Epidermal melanocyte (primary cell): ENCODE measurements at regions not wholly inside any gene's neighbourhood (a gene's known extent, or its start where the extent isn't known, plus 50 kb on each side); places are given as distances from the start of the nearest gene placed in this dataset.

ENCODE experiments used
- DNase-seq: peaks from one replicate; pipeline ENCODE4 v3.0.0; 2011; ENCODE audit warnings: low spot score; ENCODE audit not compliant: insufficient read length

DNA sequence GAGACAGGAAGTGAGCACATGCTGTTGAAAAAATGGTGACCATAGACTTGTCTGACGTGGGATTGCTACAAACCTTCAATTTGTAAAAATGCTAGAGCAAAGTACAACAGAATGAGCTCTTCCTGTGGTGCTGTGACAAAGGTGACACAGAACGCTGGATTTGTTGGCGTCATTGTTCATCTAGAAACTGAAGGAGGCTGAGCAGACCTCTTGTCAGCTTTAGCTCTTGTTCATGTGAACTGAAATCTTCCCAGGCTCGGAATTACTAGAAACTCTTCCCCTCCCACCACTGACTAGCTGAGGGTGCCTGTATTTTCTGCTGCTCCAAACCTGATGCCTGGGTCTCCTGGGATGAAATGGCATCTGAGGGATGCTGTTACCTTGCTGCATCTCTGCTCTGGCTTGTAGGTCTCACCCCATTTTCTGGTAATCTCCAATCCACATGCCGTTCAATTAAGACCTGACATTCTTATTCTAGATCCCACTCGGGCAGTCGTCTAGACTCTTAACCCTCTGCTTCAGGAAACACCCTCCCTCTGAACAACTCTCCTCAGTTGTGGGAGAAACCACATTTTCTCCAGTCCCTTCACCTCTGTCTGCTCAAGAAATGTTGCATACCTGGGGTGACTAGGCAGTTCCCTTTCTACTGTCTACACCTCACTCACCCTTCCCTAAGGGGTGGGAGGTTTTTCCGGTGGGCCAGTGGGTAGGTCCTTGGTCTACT, 349.3 kb downstream of the CXCL12 start:
- no peak for DNase-seq

- no peak for DNase-seq
Measured at GRCh38 chr10:44034946-44035345, 350.0 kb downstream of the CXCL12 start.

DNA sequence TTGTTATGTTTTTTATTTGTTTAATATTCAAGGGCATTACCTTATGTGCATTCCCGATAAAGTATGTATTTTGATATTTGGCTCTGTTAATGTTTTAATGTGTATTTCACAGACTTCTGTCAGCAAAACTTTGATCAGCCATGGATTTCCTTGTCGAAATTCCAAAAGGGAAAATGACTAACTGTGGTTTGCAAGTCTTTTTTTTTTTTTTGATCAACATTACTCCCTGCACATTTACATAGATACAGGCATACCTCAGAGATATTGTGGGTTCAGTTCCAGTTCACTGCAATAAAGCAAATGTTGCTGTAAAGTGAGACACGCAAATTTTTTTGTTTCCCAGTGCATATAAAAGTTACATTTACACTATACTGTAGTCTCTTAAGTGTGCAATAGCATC, 351.9 kb downstream of the CXCL12 start:
- no peak for DNase-seq

DNA sequence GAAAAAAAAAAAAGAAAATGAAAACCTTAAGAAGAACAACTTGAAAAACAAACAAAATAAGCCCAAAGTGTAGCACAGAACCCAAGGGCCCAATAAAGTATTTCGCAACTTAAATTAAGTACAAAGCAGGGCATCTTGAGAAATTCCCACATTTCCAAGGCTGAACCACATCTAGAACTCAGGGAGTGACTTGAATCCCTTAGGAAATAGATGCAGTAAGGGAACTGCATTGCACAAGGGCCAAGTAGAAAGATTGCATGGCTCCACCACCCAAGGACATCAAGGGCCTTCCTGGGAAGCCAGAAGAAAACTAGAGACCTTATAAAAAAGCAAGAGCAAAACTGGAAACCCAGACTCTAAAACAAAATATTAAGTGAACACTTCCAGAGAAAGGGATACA, 352.7 kb downstream of the CXCL12 start:
- no peak for DNase-seq

DNA sequence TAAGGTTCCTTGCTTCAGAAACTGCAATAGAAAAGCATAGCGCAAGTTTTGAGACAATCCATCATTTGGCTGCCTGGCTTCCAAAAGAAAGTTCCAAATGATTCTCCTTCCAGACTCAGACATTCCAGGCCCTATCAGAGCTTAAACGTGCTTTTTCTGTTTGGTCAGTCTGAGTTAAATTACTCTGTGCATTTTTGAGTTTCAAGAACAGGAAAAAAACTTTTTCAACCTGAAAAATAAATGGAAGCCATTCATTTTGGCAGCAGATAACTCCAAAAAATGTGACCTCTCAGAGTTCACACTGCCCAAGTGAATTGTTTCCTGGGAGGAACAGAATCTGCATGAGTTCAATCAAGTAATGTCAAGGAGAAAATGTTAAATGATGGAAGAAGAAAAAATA, 354.2 kb downstream of the CXCL12 start:
- no peak for DNase-seq

DNA sequence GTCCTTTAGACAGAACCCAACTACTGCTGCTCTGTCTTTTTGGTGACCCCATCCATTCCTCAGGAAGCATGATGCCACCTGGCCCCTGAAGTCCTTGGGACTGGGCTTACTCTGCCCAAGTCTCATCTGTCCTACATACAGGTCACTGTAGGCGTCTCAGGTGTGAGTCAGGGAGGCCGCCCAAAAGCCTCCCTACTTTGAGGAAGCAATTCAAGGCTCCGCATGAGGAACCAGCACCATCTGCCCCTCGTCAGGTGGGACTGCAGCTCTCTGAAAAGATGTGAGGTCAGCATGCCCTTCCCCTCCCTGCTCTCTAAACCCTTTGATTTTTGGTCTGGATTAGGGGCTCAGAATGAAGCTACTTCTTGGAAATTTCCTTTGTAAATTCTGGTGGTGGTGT, 354.8 kb downstream of the CXCL12 start:
- DNase-seq: no peak

- no peak for DNase-seq
Measured at GRCh38 chr10:44028384-44029137, 356.3 kb downstream of the CXCL12 start.

GRCh38 chr10:44024356-44025116, 360.4 kb downstream of the CXCL12 start:
- no peak for DNase-seq

GRCh38 chr10:44023517-44023916, 361.4 kb downstream of the CXCL12 start:
- DNase-seq: no peak

GRCh38 chr10:44022203-44022602, 362.7 kb downstream of the CXCL12 start:
- DNase-seq: no peak

DNA sequence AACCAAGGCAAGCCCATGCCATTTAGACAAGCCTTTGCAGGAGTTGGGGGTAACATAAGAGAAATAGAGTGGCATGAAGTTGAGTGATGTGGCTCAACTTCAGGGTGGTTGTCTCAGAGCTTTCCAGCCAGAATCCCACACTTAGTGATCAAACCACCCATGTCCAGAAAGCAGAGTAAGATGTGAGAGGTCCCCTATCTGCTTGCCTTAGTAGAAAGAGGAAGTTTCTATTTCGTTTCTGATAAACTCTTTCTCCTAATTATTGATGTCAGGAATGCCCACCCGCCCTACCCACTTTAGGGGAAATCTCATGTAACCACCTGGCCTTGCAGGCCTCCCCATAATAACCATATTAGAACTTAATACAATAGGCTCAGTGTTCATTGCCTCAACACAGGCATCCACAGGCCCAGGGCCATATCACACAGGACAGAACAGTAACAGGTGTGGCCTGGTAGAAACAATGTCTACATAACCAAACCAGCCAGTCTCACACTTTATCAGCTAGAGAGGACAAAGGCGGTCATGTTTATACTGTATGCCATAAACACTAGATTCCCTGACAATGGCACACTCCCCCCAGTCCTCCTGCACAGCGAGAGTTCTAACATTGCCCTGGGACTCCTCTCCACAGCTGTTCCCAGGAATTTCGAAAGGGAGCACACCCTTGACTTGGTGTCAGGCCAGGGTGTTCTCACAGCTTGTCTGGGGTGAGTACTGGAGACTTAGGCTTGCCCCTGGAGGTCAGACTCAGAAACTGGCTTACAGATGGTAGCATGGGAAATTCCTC, 364.4 kb downstream of the CXCL12 start:
- no peak for DNase-seq

DNA sequence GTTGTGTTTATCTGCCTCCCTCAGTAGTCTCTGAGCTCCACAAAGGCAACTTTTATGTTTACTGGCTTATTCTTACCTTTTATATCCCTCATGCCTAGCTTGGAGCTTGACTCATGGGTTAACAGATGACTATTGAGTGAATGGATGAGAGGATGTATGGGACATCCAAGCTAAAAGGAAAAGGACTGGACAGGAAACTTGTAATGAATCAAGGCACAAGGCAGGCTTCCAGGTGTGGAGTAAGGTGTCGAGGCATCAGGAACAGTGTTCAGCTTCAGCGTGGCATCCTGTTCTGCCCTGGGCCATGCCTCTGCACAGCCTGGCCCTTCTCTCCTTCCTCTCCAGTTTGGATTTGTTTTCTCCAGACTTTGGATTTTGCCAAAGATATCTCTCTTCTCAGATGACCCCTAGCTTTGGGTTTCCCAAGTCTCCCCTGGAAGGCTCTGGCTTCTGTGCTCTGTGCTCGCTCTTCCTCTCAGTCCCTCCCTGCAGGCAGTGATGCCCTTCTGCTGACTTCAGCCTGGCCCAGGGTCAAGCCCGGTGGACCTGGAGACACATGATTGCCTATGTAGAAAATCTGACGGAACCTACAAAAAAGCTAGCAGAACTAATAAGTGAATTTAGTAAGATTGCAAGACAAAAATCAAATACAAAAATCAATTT, 367.3 kb downstream of the CXCL12 start:
- DNase-seq: no peak

DNA sequence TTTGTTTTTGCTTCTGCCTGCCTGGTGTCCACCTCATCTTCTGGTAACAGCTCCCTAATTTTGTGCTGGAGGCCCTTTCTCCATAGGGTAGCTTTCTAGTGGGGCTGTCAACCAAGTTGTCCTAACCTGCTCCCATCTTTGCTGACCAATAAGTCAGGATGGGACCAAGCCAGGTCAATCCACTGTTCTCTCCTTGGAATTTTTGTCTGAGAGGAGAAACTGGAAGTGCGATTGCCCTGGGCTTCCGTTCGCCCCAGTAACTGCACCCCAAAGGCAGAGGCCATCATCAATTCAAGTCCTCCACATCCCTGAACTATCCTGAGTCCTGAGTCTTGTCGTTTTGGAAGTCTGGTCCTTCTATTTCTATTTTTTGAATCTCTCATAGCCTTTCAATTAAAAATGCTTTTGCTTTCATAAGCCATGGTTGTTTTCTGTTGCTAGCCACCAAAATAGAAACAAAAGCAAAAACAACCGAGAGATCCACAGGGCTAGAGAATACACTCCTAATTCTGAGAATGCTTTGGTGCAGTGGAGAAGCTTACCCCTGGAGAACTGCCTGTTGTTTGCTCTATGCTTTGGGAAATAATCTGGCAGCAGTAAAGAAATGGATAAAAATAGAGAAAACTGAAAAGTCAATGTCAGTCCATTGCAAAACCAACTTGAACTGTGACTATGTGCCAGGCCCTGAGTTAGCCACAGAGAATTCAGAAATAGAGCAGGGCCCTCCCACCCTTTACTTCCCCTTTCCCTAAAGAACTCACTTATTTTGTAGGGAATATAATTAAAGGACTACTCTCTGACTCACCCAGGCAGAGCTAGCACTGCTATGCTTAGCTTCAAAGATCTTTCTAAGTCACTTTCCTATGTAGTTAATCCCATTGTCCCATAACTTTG, 368.1 kb downstream of the CXCL12 start:
- no peak for DNase-seq

GRCh38 chr10:44015702-44016500, 367.2 kb upstream of the ZNF32 start:
- DNase-seq: no peak

DNA sequence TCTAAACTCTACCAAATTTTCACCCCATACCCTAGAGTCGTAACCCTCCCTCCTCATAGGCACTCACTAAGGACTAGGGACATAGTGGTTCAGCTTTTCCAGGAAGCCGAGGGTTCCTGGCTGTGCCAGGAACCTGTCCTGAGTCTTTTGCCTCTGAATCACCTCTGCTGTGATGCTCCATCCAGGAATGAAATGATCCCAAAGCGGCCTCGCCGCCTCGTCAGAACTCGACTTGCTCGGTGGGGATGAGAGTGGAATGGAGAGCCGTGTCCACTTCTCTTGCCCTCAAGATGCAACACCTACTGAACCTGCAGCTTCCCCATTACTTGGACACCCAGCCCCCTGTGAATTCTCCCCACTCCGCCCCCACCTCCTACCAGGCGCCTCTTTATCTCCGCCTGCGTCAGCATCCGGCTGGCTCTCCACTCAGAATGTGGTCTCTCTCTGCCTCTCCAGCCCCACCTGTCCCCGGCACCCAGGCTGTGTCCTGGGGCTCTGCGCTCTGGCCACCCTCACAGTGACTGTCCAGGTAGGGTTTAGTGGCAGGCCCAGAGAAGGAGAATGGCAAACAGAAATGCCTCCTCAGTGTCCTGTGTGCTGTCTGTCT, 366.1 kb upstream of the ZNF32 start:
- DNase-seq: no peak

GRCh38 chr10:44013981-44014380, 365.3 kb upstream of the ZNF32 start:
- DNase-seq: no peak

DNA sequence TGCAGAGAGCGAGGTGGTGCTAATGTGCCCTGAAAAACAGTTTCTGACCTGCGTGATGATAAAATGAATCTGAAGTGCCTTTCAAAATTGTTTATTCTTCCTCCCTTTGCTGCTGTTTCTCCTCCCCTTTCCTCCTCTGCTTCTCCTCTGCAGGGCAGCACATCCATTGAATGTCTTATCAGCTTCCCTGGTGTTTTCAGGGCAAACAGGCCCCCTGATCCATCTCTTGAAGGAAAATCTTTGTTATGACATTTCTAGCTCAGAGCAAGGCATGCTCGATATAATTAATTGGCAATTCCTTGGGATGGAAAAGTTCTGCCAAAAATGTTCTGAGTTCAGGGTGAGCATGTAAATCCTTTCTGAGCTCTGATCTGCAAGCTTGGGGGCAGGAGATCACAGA, 364.2 kb upstream of the ZNF32 start:
- no peak for DNase-seq

- no peak for DNase-seq
Measured at GRCh38 chr10:44011603-44011981, 362.9 kb upstream of the ZNF32 start.
